GM12872 (cell line): ENCODE measurements at regions not wholly inside any gene's neighbourhood (a gene's known extent, or its start where the extent isn't known, plus 50 kb on each side); places are given as distances from the start of the nearest gene placed in this dataset.

ENCODE experiments used
- CTCF ChIP-seq: IDR thresholded peaks from 3 replicates; pipeline ENCODE4 v1.5.1; 2011; ENCODE audit warnings: low read depth, mild to moderate bottlenecking, low read length, moderate library complexity; ENCODE audit not compliant: insufficient read depth

- TF ChIP-seq CTCF = no peak
These were observed 240.2 kb upstream of the PIK3C3 start for GRCh38 chr18:41714872-41715271.

DNA sequence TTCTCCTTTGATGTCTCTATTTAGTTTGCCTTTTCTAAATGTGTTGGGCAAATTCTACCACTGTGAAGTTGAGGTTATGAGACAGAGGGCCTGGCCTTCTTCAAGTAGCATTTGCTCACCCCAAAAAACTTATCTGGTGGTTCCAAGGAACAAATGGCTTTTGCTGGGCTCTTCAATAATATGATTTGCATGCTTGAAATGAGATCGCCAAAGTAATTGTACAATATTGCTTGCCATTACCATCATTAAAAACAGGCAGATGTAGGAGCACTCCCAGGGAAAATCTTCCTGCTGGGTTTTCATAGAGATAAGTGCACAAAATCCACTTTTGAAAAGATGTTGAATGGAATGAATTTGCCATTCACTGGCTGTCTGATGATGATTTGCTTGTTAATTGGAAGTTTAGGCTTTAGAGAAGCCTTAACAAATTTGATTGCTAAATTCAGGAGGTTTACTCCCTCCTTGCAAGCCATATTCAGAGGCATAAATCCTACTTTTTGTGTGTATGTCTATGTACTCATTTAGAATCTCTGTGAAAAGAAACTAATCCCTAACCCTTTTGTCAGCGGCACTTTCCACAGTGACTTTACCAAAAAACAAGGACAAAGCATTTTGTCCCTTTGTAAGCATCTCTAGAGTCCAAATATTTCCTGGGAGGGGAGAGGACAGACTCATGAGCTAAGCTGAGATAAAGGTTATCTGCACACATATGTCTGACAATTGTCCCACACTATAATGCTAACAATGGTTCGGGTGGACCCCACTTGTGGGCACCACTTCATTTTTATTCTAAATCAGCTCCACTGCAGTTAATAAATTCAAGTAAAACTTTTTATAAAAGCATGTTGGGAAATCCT lies 240.8 kb upstream of the PIK3C3 start:
- no peak for TF ChIP-seq CTCF

DNA sequence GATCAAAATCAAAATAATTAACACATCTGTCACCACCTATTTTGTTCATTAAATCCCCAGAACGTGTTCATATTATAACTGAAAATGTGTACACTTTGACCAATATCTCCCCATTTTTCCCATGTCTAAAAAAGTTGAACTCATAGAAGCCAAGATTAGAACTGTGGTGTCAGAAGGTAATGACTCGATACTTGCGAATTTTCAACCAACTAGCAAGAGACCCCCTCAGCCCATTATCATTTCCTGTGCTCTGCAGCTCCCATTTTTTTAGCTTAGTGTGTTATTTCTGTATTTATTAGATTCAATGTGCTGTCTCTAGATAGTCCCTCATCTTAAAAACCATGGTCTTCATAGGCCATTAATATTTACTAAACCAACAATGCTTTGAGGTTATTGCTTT lies 248.7 kb upstream of the PIK3C3 start:
- TF ChIP-seq CTCF = no peak

DNA sequence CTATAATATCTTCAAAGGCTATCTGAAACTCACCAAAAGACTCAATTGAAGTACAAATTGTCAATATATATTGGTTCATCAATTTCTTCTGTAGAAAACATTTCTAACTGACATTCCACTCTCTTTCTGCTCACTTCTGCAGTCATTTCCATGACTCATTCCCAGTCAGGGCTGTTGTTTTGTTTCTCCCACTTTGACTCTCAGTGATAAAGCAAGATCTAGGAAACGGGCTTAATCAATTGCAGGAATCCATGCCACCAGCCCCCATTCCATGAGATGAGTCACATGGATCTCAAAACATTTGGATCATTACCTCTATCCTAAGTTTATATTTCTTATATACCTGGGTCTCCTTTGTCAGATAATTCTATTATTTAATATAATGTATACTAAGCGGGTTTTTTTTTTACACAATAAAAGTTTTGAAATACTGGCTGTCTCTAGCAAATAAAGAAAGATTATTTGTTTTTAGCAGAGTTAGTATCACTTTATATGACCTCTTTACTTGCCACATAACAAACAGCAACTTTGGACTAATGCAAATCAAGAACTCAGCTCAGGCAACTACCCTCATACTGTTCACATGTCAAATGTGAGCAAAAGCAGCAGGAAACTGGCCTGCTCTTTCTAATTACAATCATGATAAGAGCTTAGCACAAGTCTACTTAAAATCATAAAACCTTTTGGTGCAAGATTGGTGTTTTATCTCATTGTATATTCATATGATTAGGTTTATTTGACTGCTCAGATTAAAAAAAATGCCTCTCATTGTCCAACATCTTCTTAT lies 251.1 kb upstream of the PIK3C3 start:
- no peak for TF ChIP-seq CTCF

DNA sequence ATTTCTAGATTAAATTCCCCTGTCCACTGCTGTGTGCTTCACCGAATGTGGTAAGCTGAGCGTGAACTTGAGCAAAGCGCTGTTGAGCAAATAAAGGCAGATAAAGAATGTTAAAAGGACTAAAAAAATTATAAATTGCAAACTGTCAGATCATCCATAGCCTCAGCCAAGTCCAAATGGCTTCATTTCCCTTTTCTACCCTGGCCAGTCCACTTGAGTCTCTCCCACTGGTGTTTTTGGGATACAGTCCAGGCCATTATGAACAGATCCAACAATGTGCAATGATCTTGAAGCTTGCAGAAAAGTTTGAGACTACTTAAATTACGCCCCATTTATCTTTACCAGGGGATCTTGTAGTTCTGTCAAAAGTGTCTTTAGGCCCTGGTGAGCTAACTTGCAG lies 254.6 kb upstream of the PIK3C3 start:
- TF ChIP-seq CTCF = no peak

DNA sequence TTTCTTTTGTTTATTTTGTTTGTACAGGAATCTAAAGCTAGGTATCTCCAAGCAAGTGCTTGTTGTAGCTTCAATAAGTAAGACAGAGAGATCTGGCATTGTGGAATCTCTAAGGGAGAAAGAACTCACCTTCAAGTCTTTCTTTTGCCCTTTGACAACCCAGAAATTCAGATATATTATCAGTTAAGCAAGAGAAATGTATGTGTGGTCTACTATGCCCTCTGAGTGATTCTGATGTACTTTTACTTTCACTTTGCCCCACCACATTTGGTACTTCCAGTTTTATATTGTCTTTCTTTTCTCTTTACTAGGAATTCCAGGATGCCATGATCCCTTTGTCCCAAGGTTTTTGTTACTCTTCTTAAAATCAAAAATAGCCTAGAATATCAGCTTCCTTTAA lies 259.6 kb upstream of the PIK3C3 start:
- no peak for TF ChIP-seq CTCF

GRCh38 chr18:41693008-41693407 lies 262.0 kb upstream of the PIK3C3 start:
- no peak for TF ChIP-seq CTCF
